Esophagus muscularis mucosa (tissue), 4 donors: ENCODE measurements at regions not wholly inside any gene's neighbourhood (a gene's known extent, or its start where the extent isn't known, plus 50 kb on each side); places are given as distances from the start of the nearest gene placed in this dataset.

ENCODE experiments used
- CTCF ChIP-seq, 3 experiments: fragments of 200-600 bp in 2 of 3; fragments of 450-650 bp in 1 of 3; sonication (generic) in 2 of 3; IDR thresholded peaks; one replicate each; pipeline ENCODE4 v1.5.1; 2017 to 2019; ENCODE audit warnings: antibody characterized with exemption in 3 of 3, mild to moderate bottlenecking in 2 of 3, moderate library complexity in 1 of 3
- EP300 ChIP-seq: sonication (generic); formaldehyde crosslinking; IDR thresholded peaks from one replicate; pipeline ENCODE4 v1.6.1; 2017; ENCODE audit warnings: antibody characterized with exemption
- POLR2A ChIP-seq: fragments of 450-650 bp; IDR thresholded peaks from one replicate; pipeline ENCODE4 v1.6.1; 2017; ENCODE audit warnings: antibody characterized with exemption, moderate library complexity, mild to moderate bottlenecking, low read depth
- POLR2AphosphoS5 ChIP-seq, 2 donors: sonication (generic); formaldehyde crosslinking; IDR thresholded peaks; one replicate each; pipeline ENCODE4 v1.6.1; 2017; ENCODE audit warnings: antibody characterized with exemption in 2 of 2

- TF ChIP-seq CTCF (IDR thresholded peaks at IDR 0.05) = no peak
- TF ChIP-seq POLR2AphosphoS5 (IDR thresholded peaks at IDR 0.05) = no peak
- no peak for TF ChIP-seq POLR2A
- no peak for TF ChIP-seq EP300
Measured at GRCh38 chr11:29005401-29005980, 897.3 kb downstream of the METTL15 start.
